A549 (cell line): ENCODE measurements at regions not wholly inside any gene's neighbourhood (a gene's known extent, or its start where the extent isn't known, plus 50 kb on each side); places are given as distances from the start of the nearest gene placed in this dataset.

ENCODE experiments used
- ATAC-seq, 2 experiments: fragments of 200-7000 bp in 1 of 2; fragments of >200 bp in 1 of 2; cut with Nextera tagmentation in 1 of 2; cut with Tn5 transposase in 1 of 2; 3 replicates each; pipeline versions ENCODE4 v1.8.0 to v1.9.1; 2018 to 2020; ENCODE audit warnings: mild to moderate bottlenecking in 1 of 2, moderate library complexity in 1 of 2
- CTCF ChIA-PET: fragments of 300-600 bp; sonication (Branson Sonifier 250); formaldehyde crosslinking; extraction: SDS; loops from one replicate; lab custom pipeline; 2021; ENCODE audit warnings: antibody characterized with exemption, inconsistent platforms; lab: Yijun Ruan, JAX
- POLR2A ChIA-PET: fragments of 350-600 bp; formaldehyde crosslinking; extraction: SDS; loops from one replicate; lab custom pipeline; 2021; ENCODE audit warnings: antibody characterized with exemption, inconsistent platforms; lab: Yijun Ruan, JAX
- DNase-seq, 2 experiments: peaks; one replicate each; pipeline versions ENCODE4 v3.0.0 to v3.0.0-alpha.2; 2011 to 2016; ENCODE audit warnings: low read depth in 1 of 2, low spot score in 1 of 2
- FAIRE-seq: peaks from 2 replicates; lab custom pipeline; 2011; peaks lifted over from hg19 to GRCh38; lab: Jason Lieb, UNC
- H3K27ac ChIP-seq, 2 experiments: fragments of >200 bp; sonication (Bioruptor Twin); formaldehyde crosslinking; 3 replicates each; pipeline ENCODE4 v1.5.1; 2016 to 2017
- H3K4me1 ChIP-seq: fragments of >200 bp; sonication (Bioruptor Twin); formaldehyde crosslinking; 3 replicates; pipeline ENCODE4 v1.6.1; 2016
- H3K4me2 ChIP-seq: fragments of >200 bp; sonication (Bioruptor Twin); formaldehyde crosslinking; 3 replicates; pipeline ENCODE4 v1.6.1; 2016
- H3K4me3 ChIP-seq: fragments of >200 bp; sonication (Bioruptor Twin); formaldehyde crosslinking; 3 replicates; pipeline ENCODE4 v1.5.1; 2016
- H3K9me3 ChIP-seq: fragments of >200 bp; sonication (Bioruptor Twin); formaldehyde crosslinking; 3 replicates; pipeline ENCODE4 v1.6.1; 2016
- BCL3 ChIP-seq: fragments of >200 bp; sonication (Bioruptor Twin); formaldehyde crosslinking; IDR thresholded peaks from 3 replicates; pipeline ENCODE4 v1.6.1; 2016
- BHLHE40 ChIP-seq: IDR thresholded peaks from 2 replicates; pipeline ENCODE4 v1.6.1; 2012; ENCODE audit warnings: low read depth, low read length, inconsistent platforms
- CEBPB ChIP-seq, 2 experiments: fragments of >200 bp in 1 of 2; sonication (Bioruptor Twin) in 1 of 2; formaldehyde crosslinking in 1 of 2; IDR thresholded peaks; 2 replicates each; pipeline ENCODE4 v1.6.1; 2012 to 2016
- CTCF ChIP-seq: fragments of >200 bp; sonication (Bioruptor Twin); formaldehyde crosslinking; IDR thresholded peaks from 3 replicates; pipeline ENCODE4 v1.5.1; 2016
- FOSL2 ChIP-seq, 2 experiments: fragments of 450-650 bp in 1 of 2; fragments of >200 bp in 1 of 2; sonication (Bioruptor Twin) in 1 of 2; formaldehyde crosslinking; IDR thresholded peaks; 2 replicates each; pipeline versions ENCODE4 v1.5.0 to v1.6.1; 2016 to 2020; ENCODE audit warnings: mild to moderate bottlenecking in 1 of 2, moderate library complexity in 1 of 2
- FOXS1 ChIP-seq: fragments of 250-450 bp; sonication (Bioruptor Pico); IDR thresholded peaks from 2 replicates; pipeline ENCODE4 v1.5.0; 2020; ENCODE audit warnings: mild to moderate bottlenecking, moderate library complexity
- HEYL ChIP-seq: fragments of 250-450 bp; sonication (Bioruptor Pico); IDR thresholded peaks from 2 replicates; pipeline ENCODE4 v1.8.0; 2021; ENCODE audit warnings: mild to moderate bottlenecking, moderate library complexity
- JUNB ChIP-seq: fragments of >200 bp; sonication (Bioruptor Twin); formaldehyde crosslinking; IDR thresholded peaks from 2 replicates; pipeline ENCODE4 v1.6.1; 2016
- KDM1A ChIP-seq: fragments of 200-600 bp; sonication (generic); IDR thresholded peaks from 2 replicates; pipeline ENCODE4 v1.6.1; 2016; ENCODE audit warnings: low read depth, mild to moderate bottlenecking
- MAFK ChIP-seq: fragments of 450-650 bp; IDR thresholded peaks from 2 replicates; pipeline ENCODE4 v1.6.1; 2014; ENCODE audit not compliant: partially characterized antibody
- NR3C1 ChIP-seq: fragments of >200 bp; sonication (Bioruptor Twin); formaldehyde crosslinking; IDR thresholded peaks from 3 replicates; pipeline ENCODE4 v1.6.1; 2017
- RCOR1 ChIP-seq: fragments of 150-350 bp; IDR thresholded peaks from 2 replicates; pipeline ENCODE4 v1.6.1; 2014; ENCODE audit warnings: antibody characterized with exemption, low read length, low read depth
- SMC3 ChIP-seq: fragments of >200 bp; sonication (Bioruptor Twin); formaldehyde crosslinking; IDR thresholded peaks from 3 replicates; pipeline ENCODE4 v1.6.1; 2018; ENCODE audit warnings: inconsistent platforms
- ZC3H11A ChIP-seq: fragments of 450-650 bp; IDR thresholded peaks from 2 replicates; pipeline ENCODE4 v1.6.1; 2014; ENCODE audit warnings: antibody characterized with exemption, mild to moderate bottlenecking
- ZNF302 ChIP-seq: fragments of 250-450 bp; sonication (Bioruptor Pico); IDR thresholded peaks from 2 replicates; pipeline ENCODE4 v1.9.0; 2021; ENCODE audit warnings: inconsistent platforms, mild to moderate bottlenecking, moderate library complexity
- WGBS: methylation state at CpG from one replicate; pipeline ENCODE4 v1.1.6; 2017; ENCODE audit errors: missing lambda C conversion rate; 5-methylcytosine and 5-hydroxymethylcytosine counted together
- TF ChIP-seq, protein P1 (sequence below): fragments of 250-450 bp; sonication (Bioruptor Pico); IDR thresholded peaks from 2 replicates; pipeline ENCODE4 v1.5.0; 2020; ENCODE audit warnings: low read depth, mild to moderate bottlenecking, moderate library complexity

GRCh38 chr3:117633207-117633606 is 923.6 kb downstream of the TUSC7 start:
- ATAC-seq (no peak), FAIRE-seq (no peak), DNase-seq (no peak)
- H3K4me1 ChIP-seq: peaks cover 8% of the 10 kb centered on the region
- 60% methylated on average over 4 of the region's 4 CpGs for WGBS
- no peak overlapping the region for H3K27ac ChIP-seq
- POLR2A ChIA-PET: no interaction called here
- no peaks in the 10 kb centered on the region for H3K9me3 ChIP-seq
- CTCF ChIA-PET: interaction anchor here (1.0 kb wide), 1 partner anchor 16 kb away, joined by 3 read pairs; no protein-coding TSS in a partner anchor
- no peak for TF ChIP-seq FOXS1 (CRISPR knock-in tag)
- no peak for TF ChIP-seq JUNB
- TF ChIP-seq, protein P1, sequence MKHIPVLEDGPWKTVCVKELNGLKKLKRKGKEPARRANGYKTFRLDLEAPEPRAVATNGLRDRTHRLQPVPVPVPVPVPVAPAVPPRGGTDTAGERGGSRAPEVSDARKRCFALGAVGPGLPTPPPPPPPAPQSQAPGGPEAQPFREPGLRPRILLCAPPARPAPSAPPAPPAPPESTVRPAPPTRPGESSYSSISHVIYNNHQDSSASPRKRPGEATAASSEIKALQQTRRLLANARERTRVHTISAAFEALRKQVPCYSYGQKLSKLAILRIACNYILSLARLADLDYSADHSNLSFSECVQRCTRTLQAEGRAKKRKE: no peak
- no peak for TF ChIP-seq BCL3
- no peak for TF ChIP-seq CEBPB (IDR thresholded peaks at IDR 0.05)
- no peak for TF ChIP-seq ZNF302
- TF ChIP-seq KDM1A: no peak
- no peak for TF ChIP-seq SMC3
- no peak for TF ChIP-seq BHLHE40
- TF ChIP-seq FOSL2 (IDR thresholded peaks at IDR 0.05): no peak
- no peak for TF ChIP-seq FOSL2 (CRISPR knock-in tag; IDR thresholded peaks at IDR 0.05)
- no peak for TF ChIP-seq NR3C1
- TF ChIP-seq HEYL: no peak
- H3K4me2 ChIP-seq: no peak overlapping the region
- H3K4me3 ChIP-seq: no peak overlapping the region

GRCh38 chr3:117637666-117638065 is 928.1 kb downstream of the TUSC7 start:
- 71% methylated on average over 5 of the region's 5 CpGs for WGBS
- Histone ChIP-seq H3K9me3 (no peaks in the 10 kb centered on the region), H3K4me2 (no peak overlapping the region), H3K4me3 (no peak overlapping the region), H3K27ac (no peak overlapping the region), H3K4me1 (no peaks in the 10 kb centered on the region)
- ATAC-seq (no peak), DNase-seq (no peak), FAIRE-seq (no peak)
- TF ChIP-seq CTCF (no peak), ZC3H11A (no peak), HEYL (no peak)
- TF ChIP-seq, protein P1: no peak
- CTCF ChIA-PET: no interaction called here
- POLR2A ChIA-PET: no interaction called here

DNA sequence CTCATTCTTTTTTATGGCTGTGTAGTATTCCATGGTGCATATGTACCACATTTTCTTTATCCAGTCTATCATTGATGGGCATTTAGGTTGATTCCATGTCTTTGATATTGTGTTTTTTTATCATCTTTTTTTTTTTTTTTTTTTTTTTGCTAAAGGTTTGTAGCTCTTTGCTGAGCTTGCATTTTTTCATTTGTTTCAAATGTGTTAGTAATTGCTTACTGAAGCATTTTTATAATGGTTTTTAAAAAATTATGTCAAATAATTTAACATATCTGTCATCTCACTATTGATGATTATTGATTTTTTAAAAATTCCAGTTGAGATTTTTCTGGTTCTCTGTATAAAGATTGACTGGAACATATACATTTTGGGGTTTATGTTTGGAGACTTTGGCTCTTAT is 934.6 kb downstream of the TUSC7 start:
- ChIA-PET CTCF (no interaction called here), POLR2A (no interaction called here)
- DNase-seq: no peak
- FAIRE-seq: no peak
- Histone ChIP-seq H3K27ac (no peak overlapping the region), H3K4me3 (no peak overlapping the region), H3K9me3 (no peaks in the 10 kb centered on the region), H3K4me2 (no peak overlapping the region), H3K4me1 (no peaks in the 10 kb centered on the region)
- TF ChIP-seq FOXS1 (CRISPR knock-in tag): no peak
- TF ChIP-seq MAFK: peak; percentile 94
- no peak for ATAC-seq

DNA sequence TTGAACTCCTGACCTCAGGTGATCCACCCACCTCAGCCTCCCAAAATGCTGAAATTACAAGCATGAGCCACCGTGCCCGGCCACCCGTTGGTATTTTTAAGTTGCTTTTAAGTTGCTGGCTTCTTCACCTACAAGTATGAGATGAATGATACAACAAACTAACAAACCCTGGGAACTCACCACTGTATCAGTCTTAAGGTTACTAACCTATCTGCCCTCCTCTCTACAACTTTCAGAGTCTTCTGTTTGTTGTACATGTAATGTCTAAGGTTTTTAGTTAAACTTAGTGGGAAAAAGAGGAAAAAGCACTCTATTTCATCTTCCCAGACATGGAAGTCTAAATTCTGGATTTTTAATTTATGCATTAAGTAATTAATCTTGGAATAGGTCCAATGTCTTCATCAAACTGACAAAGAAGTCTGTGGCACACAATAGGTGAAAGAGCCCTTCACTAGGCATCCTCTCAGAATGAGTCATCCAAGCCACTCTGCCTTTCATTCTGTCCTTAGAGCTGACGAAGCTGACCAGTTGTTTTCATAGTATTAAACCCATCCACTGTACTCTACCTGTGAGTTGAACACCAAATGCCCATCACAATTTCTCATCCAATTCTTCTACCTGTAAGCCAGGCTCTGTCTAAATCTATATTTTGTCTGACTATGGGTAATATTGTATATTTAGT is 936.1 kb downstream of the TUSC7 start:
- FAIRE-seq (no peak), DNase-seq (no peak), ATAC-seq (no peak)
- POLR2A ChIA-PET: no interaction called here
- TF ChIP-seq FOSL2 (IDR thresholded peaks at IDR 0.05) (no peak), FOSL2 (CRISPR knock-in tag; IDR thresholded peaks at IDR 0.05) (0 out of 2 replicates have a peak, but pooled peaks have one; percentile 10), RCOR1 (no peak)
- no peaks in the 10 kb centered on the region for H3K9me3 ChIP-seq
- H3K4me3 ChIP-seq: no peak overlapping the region
- no peak overlapping the region for H3K27ac ChIP-seq
- 85% methylated on average over 4 of the region's 4 CpGs for WGBS
- CTCF ChIA-PET: no interaction called here
- no peaks in the 10 kb centered on the region for H3K4me1 ChIP-seq
- H3K4me2 ChIP-seq: no peak overlapping the region
